Prostate gland (tissue), 2 donors: ENCODE measurements at regions not wholly inside any gene's neighbourhood (a gene's known extent, or its start where the extent isn't known, plus 50 kb on each side); places are given as distances from the start of the nearest gene placed in this dataset.

Source experiments
- DNase-seq: peaks from one replicate; pipeline ENCODE4 v3.0.0-alpha.2; 2019; ENCODE audit warnings: low spot score
- H3K27ac ChIP-seq, 2 donors: fragments of 200-600 bp; sonication (generic); 2 replicates each; pipeline ENCODE4 v1.5.1; 2017 to 2019
- H3K27me3 ChIP-seq: fragments of 200-600 bp; sonication (generic); replicated peaks from 2 replicates; pipeline ENCODE4 v1.5.1; 2019; ENCODE audit not compliant: insufficient read depth
- H3K36me3 ChIP-seq, 2 donors: fragments of 200-600 bp; sonication (generic); 1 replicate in 1 of 2; 2 replicates in 1 of 2; pipeline versions ENCODE4 v1.5.1 to v1.8.1; 2017 to 2019
- H3K4me1 ChIP-seq: fragments of 200-600 bp; sonication (generic); replicated peaks from 2 replicates; pipeline ENCODE4 v1.5.1; 2019
- H3K4me3 ChIP-seq, 2 donors: fragments of 200-600 bp; sonication (generic); 2 replicates each; pipeline ENCODE4 v1.5.1; 2017 to 2019
- H3K9me3 ChIP-seq: fragments of 200-600 bp; sonication (generic); 2 replicates; pipeline ENCODE4 v1.5.1; 2017
- POLR2A ChIP-seq: fragments of 450-650 bp; IDR thresholded peaks from one replicate; pipeline ENCODE4 v1.6.1; 2016; ENCODE audit warnings: antibody characterized with exemption, mild to moderate bottlenecking
- POLR2AphosphoS5 ChIP-seq: sonication (generic); formaldehyde crosslinking; IDR thresholded peaks from one replicate; pipeline ENCODE4 v1.6.1; 2017; ENCODE audit warnings: antibody characterized with exemption
- WGBS: methylation state at CpG from one replicate; pipeline ENCODE4 v1.1.5; 2018; 5-methylcytosine and 5-hydroxymethylcytosine counted together
- intact Hi-C: fragments of 100-400 bp; cut with DNase I; formaldehyde crosslinking; loops from one replicate; pipeline ENCODE4 v1.14.2; 2022
- TF ChIP-seq, protein P1 (sequence below), 4 experiments: fragments of 200-600 bp in 2 of 4; fragments of 450-650 bp in 2 of 4; sonication (generic) in 2 of 4; IDR thresholded peaks; 1 replicate in 3 of 4; 2 replicates in 1 of 4; pipeline ENCODE4 v1.5.1; 2016 to 2019; ENCODE audit warnings: antibody characterized with exemption in 4 of 4, mild to moderate bottlenecking in 2 of 4, moderate library complexity in 2 of 4

DNA sequence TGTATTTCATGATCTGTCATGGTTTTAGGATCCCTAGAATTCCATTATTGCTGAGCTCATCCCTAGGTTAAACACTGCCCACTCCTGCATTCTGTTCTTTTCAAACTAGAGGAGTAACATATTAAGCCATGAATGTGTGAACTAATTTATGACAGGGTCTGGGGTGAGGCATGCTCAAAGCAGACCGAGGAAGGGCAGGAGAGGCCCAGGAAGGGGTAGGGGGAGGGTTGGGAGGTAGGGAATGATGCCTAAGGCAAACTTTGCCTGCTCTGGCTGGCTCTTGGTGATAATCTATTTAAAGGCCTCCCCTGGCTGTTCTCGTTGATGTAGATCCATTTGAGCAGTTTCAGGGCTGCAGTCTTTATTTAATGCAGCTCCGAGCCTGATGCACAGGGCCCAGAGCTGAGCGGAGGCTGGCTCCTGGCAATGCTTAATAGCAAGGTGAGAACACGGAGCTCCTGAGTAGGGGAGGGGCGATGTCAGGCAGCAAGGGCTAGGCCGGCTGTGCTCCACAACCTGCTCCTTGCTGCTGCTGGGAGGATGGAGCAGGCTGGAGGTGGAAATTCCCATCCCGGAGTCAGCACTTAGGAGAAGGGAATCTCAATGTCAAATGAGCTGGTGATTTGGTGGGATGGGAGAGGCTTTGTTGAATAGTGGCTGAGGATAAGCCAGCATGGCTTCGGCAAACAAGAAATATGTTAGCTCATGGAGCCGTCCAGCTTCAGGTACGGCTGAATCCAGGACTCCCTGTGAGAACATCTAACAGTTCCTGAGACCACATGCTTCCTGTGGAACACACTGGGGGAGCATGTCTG lies 73.2 kb upstream of the UNC5A start:
- no peak for DNase-seq
- peaks cover 20% of the 10 kb centered on the region for H3K27me3 ChIP-seq
- no peaks in the 10 kb centered on the region for H3K9me3 ChIP-seq
- no peaks in the 10 kb centered on the region for H3K4me1 ChIP-seq
- no peaks in the 10 kb centered on the region for H3K36me3 ChIP-seq
- no peak overlapping the region for H3K4me3 ChIP-seq
- intact Hi-C loops: no loop called here
- H3K27ac ChIP-seq: no peak overlapping the region
- no peak for TF ChIP-seq POLR2AphosphoS5
- TF ChIP-seq, protein P1, sequence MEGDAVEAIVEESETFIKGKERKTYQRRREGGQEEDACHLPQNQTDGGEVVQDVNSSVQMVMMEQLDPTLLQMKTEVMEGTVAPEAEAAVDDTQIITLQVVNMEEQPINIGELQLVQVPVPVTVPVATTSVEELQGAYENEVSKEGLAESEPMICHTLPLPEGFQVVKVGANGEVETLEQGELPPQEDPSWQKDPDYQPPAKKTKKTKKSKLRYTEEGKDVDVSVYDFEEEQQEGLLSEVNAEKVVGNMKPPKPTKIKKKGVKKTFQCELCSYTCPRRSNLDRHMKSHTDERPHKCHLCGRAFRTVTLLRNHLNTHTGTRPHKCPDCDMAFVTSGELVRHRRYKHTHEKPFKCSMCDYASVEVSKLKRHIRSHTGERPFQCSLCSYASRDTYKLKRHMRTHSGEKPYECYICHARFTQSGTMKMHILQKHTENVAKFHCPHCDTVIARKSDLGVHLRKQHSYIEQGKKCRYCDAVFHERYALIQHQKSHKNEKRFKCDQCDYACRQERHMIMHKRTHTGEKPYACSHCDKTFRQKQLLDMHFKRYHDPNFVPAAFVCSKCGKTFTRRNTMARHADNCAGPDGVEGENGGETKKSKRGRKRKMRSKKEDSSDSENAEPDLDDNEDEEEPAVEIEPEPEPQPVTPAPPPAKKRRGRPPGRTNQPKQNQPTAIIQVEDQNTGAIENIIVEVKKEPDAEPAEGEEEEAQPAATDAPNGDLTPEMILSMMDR (IDR thresholded peaks at IDR 0.05): no peak
- TF ChIP-seq POLR2A: no peak
- WGBS: 63% methylated on average over 11 of the region's 11 CpGs

DNA sequence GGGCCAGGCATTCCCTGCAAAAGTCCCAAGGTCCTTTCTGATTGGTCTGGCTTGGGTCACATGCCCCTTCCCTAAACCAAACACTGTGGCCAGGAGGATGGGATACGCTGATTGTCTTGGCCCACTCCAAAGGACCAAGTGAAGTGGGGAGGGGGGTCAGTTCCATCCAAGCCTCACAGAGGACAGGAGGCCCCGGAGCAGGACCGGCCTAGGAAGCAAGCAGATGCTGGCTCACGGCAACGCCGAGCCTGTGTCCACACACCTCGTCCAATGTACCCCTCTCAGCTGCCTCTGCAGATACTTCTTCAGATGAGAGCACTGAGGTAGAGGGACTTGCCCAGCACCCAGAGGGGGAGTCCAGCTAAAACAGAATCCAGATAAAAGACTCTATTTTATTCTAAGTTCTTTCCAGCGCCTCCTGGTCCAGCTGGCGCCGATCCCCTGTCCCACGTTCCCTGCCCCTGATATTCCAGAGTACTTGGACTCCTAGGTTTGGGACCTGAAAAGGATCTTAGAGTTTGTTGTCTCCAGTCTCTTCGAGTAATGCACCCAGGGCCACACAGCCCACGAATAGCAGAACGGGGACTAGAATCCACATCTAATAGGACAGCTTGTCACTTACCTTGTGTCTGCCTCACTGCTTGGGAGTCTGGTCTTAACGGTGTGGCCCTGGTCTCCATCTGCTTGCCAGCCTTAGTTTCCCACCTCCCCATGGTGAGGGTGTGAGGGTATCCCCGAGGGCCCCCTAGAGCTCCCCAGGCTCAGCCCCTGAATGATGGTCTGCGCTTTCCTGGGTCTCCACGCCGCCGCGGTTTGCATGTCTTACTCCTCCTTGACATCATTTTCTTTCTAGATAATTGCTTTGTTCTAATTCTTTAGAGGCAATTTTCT lies 72.4 kb upstream of the UNC5A start:
- H3K4me1 ChIP-seq: peaks cover under 1% of the 10 kb centered on the region
- H3K9me3 ChIP-seq: no peaks in the 10 kb centered on the region
- intact Hi-C loops: no loop called here
- no peak for TF ChIP-seq POLR2A
- TF ChIP-seq, protein P1 (IDR thresholded peaks at IDR 0.05): no peak
- no peak for TF ChIP-seq POLR2AphosphoS5
- H3K36me3 ChIP-seq: no peaks in the 10 kb centered on the region
- no peak for DNase-seq
- no peak overlapping the region for H3K4me3 ChIP-seq
- H3K27ac ChIP-seq: no peak overlapping the region
- 86% methylated on average over 21 of the region's 21 CpGs for WGBS
- peaks cover 18% of the 10 kb centered on the region for H3K27me3 ChIP-seq

DNA sequence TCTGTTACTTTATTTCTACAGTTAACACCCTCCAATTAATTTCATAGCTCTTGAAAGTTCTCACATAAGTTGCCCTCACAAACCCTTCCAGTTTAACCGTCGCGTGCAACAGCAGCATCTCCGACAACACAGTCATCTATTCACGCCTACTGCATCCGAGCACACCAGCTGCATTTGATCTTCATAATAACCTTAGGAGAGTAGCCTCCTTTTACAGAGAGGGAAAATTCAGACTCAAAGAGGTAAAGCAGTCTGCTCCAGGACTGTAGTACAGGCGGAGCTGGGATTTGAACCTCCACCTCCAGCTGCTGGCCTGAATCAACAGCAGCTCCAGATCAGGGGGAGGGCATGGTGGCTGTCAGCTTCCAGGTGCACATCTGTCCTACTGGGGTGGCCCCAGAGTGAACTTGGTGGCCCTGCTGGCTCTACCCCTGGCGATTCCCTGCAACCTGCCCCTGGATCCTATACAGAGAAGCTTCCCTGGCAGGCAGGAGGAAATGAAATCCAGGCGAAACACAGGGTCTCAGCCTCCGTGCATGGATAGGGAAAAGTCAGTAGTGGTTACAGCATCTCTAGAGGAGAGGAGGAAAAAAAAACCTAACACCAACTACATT lies 71.6 kb upstream of the UNC5A start:
- Histone ChIP-seq H3K27me3 (peaks cover 16% of the 10 kb centered on the region), H3K4me1 (peaks cover 6% of the 10 kb centered on the region), H3K9me3 (no peaks in the 10 kb centered on the region), H3K4me3 (no peak overlapping the region), H3K27ac (no peak overlapping the region), H3K36me3 (no peaks in the 10 kb centered on the region)
- no peak for DNase-seq
- TF ChIP-seq, protein P1 (IDR thresholded peaks at IDR 0.05): no peak
- TF ChIP-seq POLR2AphosphoS5: no peak
- no peak for TF ChIP-seq POLR2A
- intact Hi-C loops: no loop called here
- 83% methylated on average over 10 of the region's 10 CpGs for WGBS

DNA sequence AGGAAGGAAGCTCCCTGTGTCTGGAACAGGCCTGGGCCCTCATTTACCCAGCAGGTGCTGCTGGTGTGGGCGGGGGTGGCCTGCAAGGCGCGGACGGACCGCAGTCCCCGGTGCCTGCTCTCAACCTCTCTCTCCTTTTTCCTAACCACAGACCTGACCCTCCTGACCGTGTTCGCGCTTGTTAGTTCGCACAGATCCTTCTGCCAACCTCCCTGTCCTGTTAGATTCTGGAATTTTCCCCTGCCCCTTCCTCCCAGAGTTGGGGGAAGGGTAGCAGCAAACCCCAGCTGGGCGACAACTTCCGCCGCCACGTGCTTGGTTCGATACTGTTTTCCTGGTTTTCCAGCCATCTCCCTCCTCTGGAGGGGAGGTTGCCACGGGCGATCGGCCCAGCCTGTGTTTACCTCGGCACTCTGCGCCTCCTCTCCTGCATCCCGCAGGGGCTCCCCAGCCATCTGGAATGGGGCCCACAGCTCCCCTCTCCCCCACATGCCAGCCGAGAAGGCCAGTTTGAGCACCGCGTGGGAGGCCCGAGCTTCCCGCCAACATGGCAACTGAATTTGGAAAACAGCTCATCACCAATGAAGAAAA lies 70.8 kb upstream of the UNC5A start:
- peaks cover 16% of the 10 kb centered on the region for H3K27me3 ChIP-seq
- no peaks in the 10 kb centered on the region for H3K36me3 ChIP-seq
- no peaks in the 10 kb centered on the region for H3K9me3 ChIP-seq
- no peak for TF ChIP-seq POLR2A
- TF ChIP-seq POLR2AphosphoS5: no peak
- TF ChIP-seq, protein P1 (IDR thresholded peaks at IDR 0.05): no peak
- DNase-seq: no peak
- H3K4me1 ChIP-seq: peaks cover 6% of the 10 kb centered on the region
- 42% methylated on average over 26 of the region's 26 CpGs for WGBS
- H3K4me3 ChIP-seq: no peak overlapping the region
- H3K27ac ChIP-seq: no peak overlapping the region
- intact Hi-C loops: no loop called here
